ENCODE measurements at regions not wholly inside any gene's neighbourhood (a gene's known extent, or its start where the extent isn't known, plus 50 kb on each side); places are given as distances from the start of the nearest gene placed in this dataset.

GRCh38 chr5:29939988-29940387, 1253.5 kb upstream of the CDH6 start:
- TF ChIP-seq, protein P1, sequence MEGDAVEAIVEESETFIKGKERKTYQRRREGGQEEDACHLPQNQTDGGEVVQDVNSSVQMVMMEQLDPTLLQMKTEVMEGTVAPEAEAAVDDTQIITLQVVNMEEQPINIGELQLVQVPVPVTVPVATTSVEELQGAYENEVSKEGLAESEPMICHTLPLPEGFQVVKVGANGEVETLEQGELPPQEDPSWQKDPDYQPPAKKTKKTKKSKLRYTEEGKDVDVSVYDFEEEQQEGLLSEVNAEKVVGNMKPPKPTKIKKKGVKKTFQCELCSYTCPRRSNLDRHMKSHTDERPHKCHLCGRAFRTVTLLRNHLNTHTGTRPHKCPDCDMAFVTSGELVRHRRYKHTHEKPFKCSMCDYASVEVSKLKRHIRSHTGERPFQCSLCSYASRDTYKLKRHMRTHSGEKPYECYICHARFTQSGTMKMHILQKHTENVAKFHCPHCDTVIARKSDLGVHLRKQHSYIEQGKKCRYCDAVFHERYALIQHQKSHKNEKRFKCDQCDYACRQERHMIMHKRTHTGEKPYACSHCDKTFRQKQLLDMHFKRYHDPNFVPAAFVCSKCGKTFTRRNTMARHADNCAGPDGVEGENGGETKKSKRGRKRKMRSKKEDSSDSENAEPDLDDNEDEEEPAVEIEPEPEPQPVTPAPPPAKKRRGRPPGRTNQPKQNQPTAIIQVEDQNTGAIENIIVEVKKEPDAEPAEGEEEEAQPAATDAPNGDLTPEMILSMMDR (conservative IDR thresholded peaks at IDR 0.05; ENCODE audit: low read length) = no peak
- no peak for TF ChIP-seq EZH2phosphoT487 (IDR thresholded peaks at IDR 0.05; ENCODE audit: borderline replicate concordance, low read depth, low read length)

Data from OCI-LY7 (cell line).